DOHH2 (cell line): ENCODE measurements at regions not wholly inside any gene's neighbourhood (a gene's known extent, or its start where the extent isn't known, plus 50 kb on each side); places are given as distances from the start of the nearest gene placed in this dataset.

Experiments
- H3F3A ChIP-seq: fragments of 200-600 bp; sonication (generic), shearing (Covaris generic); 2 replicates; pipeline ENCODE4 v1.6.0; 2016; ENCODE audit warnings: antibody characterized with exemption, mild to moderate bottlenecking; ENCODE audit not compliant: control insufficient read depth, insufficient read depth
- H3K27ac ChIP-seq: fragments of 200-600 bp; sonication (generic); 2 replicates; pipeline ENCODE4 v1.5.1; 2014; ENCODE audit warnings: low read depth, mild to moderate bottlenecking, low read length, moderate library complexity
- H3K27me3 ChIP-seq: fragments of 200-600 bp; sonication (generic); 2 replicates; pipeline ENCODE4 v1.6.1; 2014; ENCODE audit warnings: mild to moderate bottlenecking, low read length, mixed read lengths; ENCODE audit not compliant: control insufficient read depth
- H3K36me3 ChIP-seq: fragments of 200-600 bp; sonication (generic); 2 replicates; pipeline ENCODE4 v1.6.1; 2014; ENCODE audit warnings: mild to moderate bottlenecking, low read length, moderate library complexity, mixed read lengths; ENCODE audit not compliant: control insufficient read depth
- H3K4me1 ChIP-seq: fragments of 200-600 bp; sonication (generic); 2 replicates; pipeline ENCODE4 v1.6.1; 2014; ENCODE audit warnings: mild to moderate bottlenecking, low read length, mixed read lengths; ENCODE audit not compliant: control insufficient read depth
- H3K4me2 ChIP-seq: fragments of 200-600 bp; sonication (generic); 2 replicates; pipeline ENCODE4 v1.6.0; 2014; ENCODE audit warnings: mild to moderate bottlenecking, low read length, moderate library complexity
- H3K4me3 ChIP-seq: fragments of 200-600 bp; sonication (generic); 2 replicates; pipeline ENCODE4 v1.5.1; 2014; ENCODE audit warnings: mild to moderate bottlenecking, low read length, mixed read lengths
- H3K79me2 ChIP-seq: fragments of 200-600 bp; sonication (generic); 2 replicates; pipeline ENCODE4 v1.6.1; 2014; ENCODE audit warnings: mild to moderate bottlenecking, low read length, mixed read lengths; ENCODE audit not compliant: control insufficient read depth
- H3K9me2 ChIP-seq: fragments of 200-600 bp; sonication (generic); replicated peaks from 2 replicates; pipeline ENCODE4 v1.6.1; 2014; ENCODE audit warnings: mild to moderate bottlenecking, low read length, mixed read lengths; ENCODE audit not compliant: control insufficient read depth
- H3K9me3 ChIP-seq: fragments of 200-600 bp; sonication (generic); 2 replicates; pipeline ENCODE4 v1.6.1; 2014; ENCODE audit warnings: antibody characterized with exemption, low read length, mixed read lengths; ENCODE audit not compliant: control insufficient read depth, insufficient read depth
- H4K20me1 ChIP-seq: fragments of 200-600 bp; sonication (generic); 2 replicates; pipeline ENCODE4 v1.6.0; 2014; ENCODE audit warnings: low read depth, mild to moderate bottlenecking, antibody characterized with exemption, low read length, moderate library complexity; ENCODE audit not compliant: control insufficient read depth, insufficient read depth
- EZH2phosphoT487 ChIP-seq: fragments of 200-600 bp; sonication (generic); IDR thresholded peaks from 2 replicates; pipeline ENCODE4 v1.6.1; 2017; ENCODE audit warnings: borderline replicate concordance, mild to moderate bottlenecking, antibody characterized with exemption, low read length, moderate library complexity, mixed read lengths
- TF ChIP-seq, protein P1 (sequence below): fragments of 200-600 bp; sonication (generic); IDR thresholded peaks from one replicate; pipeline ENCODE4 v1.5.1; 2014; ENCODE audit warnings: antibody characterized with exemption, mild to moderate bottlenecking, low read depth, low read length; ENCODE audit not compliant: poor library complexity, severe bottlenecking

DNA sequence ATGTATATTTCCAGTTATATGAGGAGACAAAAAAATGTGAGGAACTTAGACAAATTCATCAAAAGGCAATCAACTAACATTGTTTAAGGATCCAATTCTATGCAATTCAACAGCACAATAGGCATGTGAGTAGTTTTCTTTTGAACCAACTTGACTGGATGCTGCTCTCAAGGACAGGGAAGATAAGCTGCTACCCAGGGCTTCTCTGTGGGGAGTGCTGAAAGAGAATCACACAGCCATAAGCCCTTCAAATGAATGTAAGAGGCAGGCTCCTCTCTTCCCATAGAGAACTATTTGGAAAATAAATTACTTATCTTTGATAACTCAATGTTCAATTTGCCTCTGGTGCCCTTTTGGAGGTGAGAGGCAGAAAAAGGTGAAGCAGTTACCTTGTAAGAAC lies 1413.6 kb downstream of the PCDH7 start:
- H3K9me2 ChIP-seq = no peaks in the 10 kb centered on the region
- no peaks in the 10 kb centered on the region for H4K20me1 ChIP-seq
- H3F3A ChIP-seq = no peaks in the 10 kb centered on the region
- H3K4me1 ChIP-seq = no peaks in the 10 kb centered on the region
- TF ChIP-seq EZH2phosphoT487 = no peak
- TF ChIP-seq, protein P1, sequence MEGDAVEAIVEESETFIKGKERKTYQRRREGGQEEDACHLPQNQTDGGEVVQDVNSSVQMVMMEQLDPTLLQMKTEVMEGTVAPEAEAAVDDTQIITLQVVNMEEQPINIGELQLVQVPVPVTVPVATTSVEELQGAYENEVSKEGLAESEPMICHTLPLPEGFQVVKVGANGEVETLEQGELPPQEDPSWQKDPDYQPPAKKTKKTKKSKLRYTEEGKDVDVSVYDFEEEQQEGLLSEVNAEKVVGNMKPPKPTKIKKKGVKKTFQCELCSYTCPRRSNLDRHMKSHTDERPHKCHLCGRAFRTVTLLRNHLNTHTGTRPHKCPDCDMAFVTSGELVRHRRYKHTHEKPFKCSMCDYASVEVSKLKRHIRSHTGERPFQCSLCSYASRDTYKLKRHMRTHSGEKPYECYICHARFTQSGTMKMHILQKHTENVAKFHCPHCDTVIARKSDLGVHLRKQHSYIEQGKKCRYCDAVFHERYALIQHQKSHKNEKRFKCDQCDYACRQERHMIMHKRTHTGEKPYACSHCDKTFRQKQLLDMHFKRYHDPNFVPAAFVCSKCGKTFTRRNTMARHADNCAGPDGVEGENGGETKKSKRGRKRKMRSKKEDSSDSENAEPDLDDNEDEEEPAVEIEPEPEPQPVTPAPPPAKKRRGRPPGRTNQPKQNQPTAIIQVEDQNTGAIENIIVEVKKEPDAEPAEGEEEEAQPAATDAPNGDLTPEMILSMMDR = no peak
- no peak overlapping the region for H3K4me3 ChIP-seq
- no peaks in the 10 kb centered on the region for H3K9me3 ChIP-seq
- H3K79me2 ChIP-seq = no peaks in the 10 kb centered on the region
- no peaks in the 10 kb centered on the region for H3K27me3 ChIP-seq
- H3K27ac ChIP-seq = no peak overlapping the region
- no peaks in the 10 kb centered on the region for H3K36me3 ChIP-seq
- H3K4me2 ChIP-seq = no peak overlapping the region

DNA sequence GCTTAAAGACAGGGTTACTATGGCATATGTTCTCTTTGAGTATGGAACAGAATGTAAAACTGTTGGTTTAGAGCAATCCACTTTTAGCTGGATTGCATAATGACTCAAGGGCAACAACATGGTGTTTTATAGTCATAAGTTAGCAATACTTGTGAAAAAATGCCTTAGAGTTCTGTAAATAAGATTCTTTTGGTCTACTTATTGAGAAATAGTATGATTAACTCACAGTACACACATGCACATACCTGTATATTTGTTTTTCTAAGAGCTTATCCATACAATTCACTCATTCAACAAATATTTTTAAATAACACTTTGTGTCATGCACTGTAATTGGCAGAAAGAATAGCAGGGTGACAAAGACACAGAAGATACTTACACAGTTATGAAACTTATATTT lies 1415.5 kb downstream of the PCDH7 start:
- H3K4me3 ChIP-seq = no peak overlapping the region
- H3K27ac ChIP-seq = no peak overlapping the region
- H3K9me2 ChIP-seq = no peaks in the 10 kb centered on the region
- no peaks in the 10 kb centered on the region for H3K4me1 ChIP-seq
- no peaks in the 10 kb centered on the region for H3K9me3 ChIP-seq
- H3K4me2 ChIP-seq = no peak overlapping the region
- no peaks in the 10 kb centered on the region for H3K27me3 ChIP-seq
- H3F3A ChIP-seq = no peaks in the 10 kb centered on the region
- no peaks in the 10 kb centered on the region for H3K79me2 ChIP-seq
- no peaks in the 10 kb centered on the region for H3K36me3 ChIP-seq
- H4K20me1 ChIP-seq = no peaks in the 10 kb centered on the region
- TF ChIP-seq, protein P1 = no peak
- no peak for TF ChIP-seq EZH2phosphoT487

DNA sequence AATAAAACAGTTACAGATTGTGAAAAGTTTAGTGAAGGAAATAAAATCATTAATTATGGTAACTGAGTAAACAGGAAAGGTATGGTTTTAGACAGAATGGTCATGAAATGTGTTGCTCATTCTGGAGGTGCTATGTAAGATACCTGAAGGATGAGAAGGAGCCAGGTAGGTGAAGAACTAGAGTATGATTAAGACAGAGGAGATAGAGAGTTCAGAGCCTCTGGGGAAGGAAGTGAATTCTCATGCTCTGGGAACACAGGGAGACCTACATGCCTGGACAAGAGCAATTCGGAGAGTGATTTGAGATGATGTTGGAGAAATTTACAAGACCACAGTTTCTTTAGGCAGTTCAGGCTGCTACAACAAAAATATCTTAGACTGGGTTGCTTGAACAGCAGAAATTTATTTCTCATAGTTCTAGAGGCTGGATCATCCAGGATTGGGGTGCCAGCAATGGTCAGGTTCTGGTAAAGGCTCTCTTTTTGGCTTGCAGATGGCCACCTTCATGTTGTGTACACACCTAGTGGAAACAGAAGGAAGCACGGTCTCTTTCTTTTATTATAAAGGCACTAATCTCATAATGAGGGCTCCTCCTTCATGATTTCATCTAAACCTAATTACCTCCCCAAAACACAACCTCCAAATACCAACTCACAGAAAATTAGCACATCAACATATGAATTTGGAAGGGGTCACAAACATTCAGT lies 1416.1 kb downstream of the PCDH7 start:
- Histone ChIP-seq H3K36me3 (no peaks in the 10 kb centered on the region), H3F3A (no peaks in the 10 kb centered on the region), H4K20me1 (no peaks in the 10 kb centered on the region), H3K4me3 (no peak overlapping the region), H3K4me2 (no peak overlapping the region), H3K4me1 (no peaks in the 10 kb centered on the region), H3K9me2 (no peaks in the 10 kb centered on the region), H3K9me3 (no peaks in the 10 kb centered on the region), H3K79me2 (no peaks in the 10 kb centered on the region), H3K27ac (no peak overlapping the region), H3K27me3 (no peaks in the 10 kb centered on the region)
- TF ChIP-seq EZH2phosphoT487 = no peak
- TF ChIP-seq, protein P1 = peak; percentile 18
